SK-N-SH treated with all-trans-retinoic acid at 6 μM for 48 hours (cell line): ENCODE measurements at regions not wholly inside any gene's neighbourhood (a gene's known extent, or its start where the extent isn't known, plus 50 kb on each side); places are given as distances from the start of the nearest gene placed in this dataset.

Experiments
- ATAC-seq: fragments of 200-7000 bp; cut with Tn5 transposase; 3 replicates; pipeline ENCODE4 v1.9.1; 2020; ENCODE audit warnings: mild to moderate bottlenecking, moderate library complexity
- ARNTL ChIP-seq: fragments of 450-650 bp; formaldehyde crosslinking; IDR thresholded peaks from 2 replicates; pipeline ENCODE4 v1.5.0; 2020; ENCODE audit warnings: low read depth, mild to moderate bottlenecking, moderate library complexity, borderline replicate concordance
- BACH2 ChIP-seq: fragments of 250-450 bp; sonication (Bioruptor Pico); IDR thresholded peaks from 2 replicates; pipeline ENCODE4 v1.9.0; 2021; ENCODE audit warnings: mild to moderate bottlenecking, borderline replicate concordance
- CREB5 ChIP-seq: fragments of 250-450 bp; sonication (Bioruptor Pico); IDR thresholded peaks from 2 replicates; pipeline ENCODE4 v1.5.1; 2020; ENCODE audit warnings: low read depth, mild to moderate bottlenecking, moderate library complexity
- CSDC2 ChIP-seq: fragments of 250-450 bp; sonication (Bioruptor Pico); IDR thresholded peaks from 2 replicates; pipeline ENCODE4 v1.5.0; 2020; ENCODE audit warnings: mild to moderate bottlenecking, moderate library complexity
- CSRNP3 ChIP-seq: fragments of 250-450 bp; sonication (Bioruptor Pico); IDR thresholded peaks from 2 replicates; pipeline ENCODE4 v1.5.1; 2021; ENCODE audit warnings: mild to moderate bottlenecking, moderate library complexity
- ESRRG ChIP-seq: fragments of 250-450 bp; sonication (Bioruptor Pico); IDR thresholded peaks from 2 replicates; pipeline ENCODE4 v1.6.1; 2021; ENCODE audit warnings: mild to moderate bottlenecking
- GLIS3 ChIP-seq: fragments of 250-450 bp; sonication (Bioruptor Pico); IDR thresholded peaks from 2 replicates; pipeline ENCODE4 v1.5.0; 2020; ENCODE audit warnings: mild to moderate bottlenecking, moderate library complexity
- ISL1 ChIP-seq: fragments of 250-450 bp; sonication (Bioruptor Pico); IDR thresholded peaks from 2 replicates; pipeline ENCODE4 v2.1.2; 2022; ENCODE audit warnings: mild to moderate bottlenecking, moderate library complexity
- OSR1 ChIP-seq: fragments of 250-450 bp; sonication (Bioruptor Pico); IDR thresholded peaks from 2 replicates; pipeline ENCODE4 v1.8.0; 2022; ENCODE audit warnings: moderate library complexity, mild to moderate bottlenecking, inconsistent platforms
- PATZ1 ChIP-seq: fragments of 250-450 bp; sonication (Bioruptor Pico); IDR thresholded peaks from 2 replicates; pipeline ENCODE4 v1.8.0; 2020; ENCODE audit warnings: mild to moderate bottlenecking, moderate library complexity, borderline replicate concordance
- PPARA ChIP-seq: fragments of 250-450 bp; sonication (Bioruptor Pico); IDR thresholded peaks from 2 replicates; pipeline ENCODE4 v1.5.0; 2020; ENCODE audit warnings: mild to moderate bottlenecking, borderline replicate concordance
- RARB ChIP-seq: fragments of 250-450 bp; sonication (Bioruptor Pico); IDR thresholded peaks from 2 replicates; pipeline ENCODE4 v1.8.0; 2021; ENCODE audit warnings: mild to moderate bottlenecking, moderate library complexity
- SNAI2 ChIP-seq: fragments of 250-450 bp; sonication (Bioruptor Pico); IDR thresholded peaks from 2 replicates; pipeline ENCODE4 v1.5.0; 2020; ENCODE audit warnings: mild to moderate bottlenecking, moderate library complexity
- TCF4 ChIP-seq: fragments of 250-450 bp; sonication (Bioruptor Pico); IDR thresholded peaks from 2 replicates; pipeline ENCODE4 v1.8.0; 2021; ENCODE audit warnings: mild to moderate bottlenecking, moderate library complexity, borderline replicate concordance
- TOX ChIP-seq: fragments of 250-450 bp; sonication (Bioruptor Pico); IDR thresholded peaks from 2 replicates; pipeline ENCODE4 v1.8.0; 2021; ENCODE audit warnings: mild to moderate bottlenecking, moderate library complexity, borderline replicate concordance
- TSHZ2 ChIP-seq: fragments of 250-450 bp; sonication (Bioruptor Pico); IDR thresholded peaks from 2 replicates; pipeline ENCODE4 v1.5.0; 2020; ENCODE audit warnings: mild to moderate bottlenecking, moderate library complexity
- ZC3H10 ChIP-seq: fragments of 250-450 bp; sonication (Bioruptor Pico); IDR thresholded peaks from 2 replicates; pipeline ENCODE4 v1.5.1; 2021; ENCODE audit warnings: mild to moderate bottlenecking, moderate library complexity
- ZFP3 ChIP-seq: fragments of 250-450 bp; sonication (Bioruptor Pico); IDR thresholded peaks from 2 replicates; pipeline ENCODE4 v1.5.0; 2020; ENCODE audit warnings: mild to moderate bottlenecking, moderate library complexity
- ZFP30 ChIP-seq: fragments of 450-650 bp; formaldehyde crosslinking; IDR thresholded peaks from 2 replicates; pipeline ENCODE4 v1.5.0; 2022; ENCODE audit warnings: mild to moderate bottlenecking, moderate library complexity
- ZNF565 ChIP-seq: fragments of 450-650 bp; formaldehyde crosslinking; conservative IDR thresholded peaks from 2 replicates; pipeline ENCODE4 v1.5.0; 2020; ENCODE audit warnings: low read depth, mild to moderate bottlenecking, moderate library complexity
- ZNF70 ChIP-seq: fragments of 450-650 bp; formaldehyde crosslinking; IDR thresholded peaks from 2 replicates; pipeline ENCODE4 v1.5.0; 2020; ENCODE audit warnings: mild to moderate bottlenecking, moderate library complexity
- ZNF8 ChIP-seq: fragments of 450-650 bp; formaldehyde crosslinking; IDR thresholded peaks from 2 replicates; pipeline ENCODE4 v1.5.0; 2020; ENCODE audit warnings: mild to moderate bottlenecking, moderate library complexity

- ATAC-seq, result no peak
- TF ChIP-seq RARB (CRISPR knock-in tag), result no peak
- no peak for TF ChIP-seq ZC3H10
- no peak for TF ChIP-seq CSRNP3 (CRISPR knock-in tag)
These were observed 505.9 kb upstream of the MANEA start for GRCh38 chr6:95071464-95071863.

- TF ChIP-seq CSRNP3 (CRISPR knock-in tag) (no peak), PATZ1 (CRISPR knock-in tag) (no peak), TSHZ2 (CRISPR knock-in tag) (no peak), ESRRG (CRISPR knock-in tag) (no peak), ZNF70 (CRISPR knock-in tag) (no peak), CSDC2 (CRISPR knock-in tag) (no peak), ZFP3 (no peak), ARNTL (CRISPR knock-in tag) (no peak), CREB5 (CRISPR knock-in tag) (no peak), TCF4 (CRISPR knock-in tag) (no peak), RARB (CRISPR knock-in tag) (no peak), ZC3H10 (no peak), BACH2 (CRISPR knock-in tag) (no peak), GLIS3 (no peak), ZNF565 (CRISPR knock-in tag) (no peak), ZNF8 (CRISPR knock-in tag) (no peak), SNAI2 (CRISPR knock-in tag) (no peak), ZFP30 (CRISPR knock-in tag) (no peak), ISL1 (no peak)
These were observed 498.9 kb upstream of the MANEA start for GRCh38 chr6:95078457-95078856.

GRCh38 chr6:95081231-95081630, 496.1 kb upstream of the MANEA start:
- ATAC-seq, result no peak
- no peak for TF ChIP-seq ARNTL (CRISPR knock-in tag)
- TF ChIP-seq CSDC2 (CRISPR knock-in tag), result no peak
- no peak for TF ChIP-seq ZNF565 (CRISPR knock-in tag)
- TF ChIP-seq ESRRG (CRISPR knock-in tag), result no peak
- no peak for TF ChIP-seq SNAI2 (CRISPR knock-in tag)
- TF ChIP-seq TCF4 (CRISPR knock-in tag), result no peak
- no peak for TF ChIP-seq PATZ1 (CRISPR knock-in tag)
- no peak for TF ChIP-seq OSR1 (CRISPR knock-in tag)
- no peak for TF ChIP-seq TSHZ2 (CRISPR knock-in tag)
- no peak for TF ChIP-seq ISL1
- TF ChIP-seq ZNF8 (CRISPR knock-in tag), result no peak
- no peak for TF ChIP-seq ZC3H10
- TF ChIP-seq ZNF70 (CRISPR knock-in tag), result no peak
- TF ChIP-seq CREB5 (CRISPR knock-in tag), result no peak
- no peak for TF ChIP-seq TOX (CRISPR knock-in tag)
- no peak for TF ChIP-seq PPARA (CRISPR knock-in tag)

More at GRCh38 chr6:95078457-95078856, 498.9 kb upstream of the MANEA start:
- ATAC-seq, result no peak
